SK-N-MC (cell line): ENCODE measurements at regions not wholly inside any gene's neighbourhood (a gene's known extent, or its start where the extent isn't known, plus 50 kb on each side); places are given as distances from the start of the nearest gene placed in this dataset.

Experiments used
- DNase-seq: peaks from one replicate; pipeline ENCODE4 v3.0.0-alpha.2; 2011; ENCODE audit warnings: low read depth, low spot score
- H3K27ac ChIP-seq: fragments of 200-600 bp; sonication (generic); 2 replicates; pipeline ENCODE4 v1.5.1; 2016; ENCODE audit warnings: mixed run types
- H3K36me3 ChIP-seq: fragments of 200-600 bp; sonication (generic); 2 replicates; pipeline ENCODE4 v1.6.1; 2017; ENCODE audit warnings: antibody characterized with exemption, low read length, mixed read lengths; ENCODE audit not compliant: insufficient read depth
- H3K4me3 ChIP-seq: fragments of 200-600 bp; sonication (generic); 2 replicates; pipeline ENCODE4 v1.5.1; 2016
- H3K9ac ChIP-seq: fragments of 200-600 bp; sonication (generic); 2 replicates; pipeline ENCODE4 v1.8.0; 2017; ENCODE audit warnings: mixed run types, mixed read lengths; ENCODE audit not compliant: insufficient read length
- H3K9me3 ChIP-seq: fragments of 200-600 bp; sonication (generic); 2 replicates; pipeline ENCODE4 v1.6.1; 2017; ENCODE audit warnings: low read depth, mild to moderate bottlenecking, antibody characterized with exemption, low read length, moderate library complexity, mixed read lengths
- EZH2 ChIP-seq: fragments of 200-600 bp; sonication (generic); IDR thresholded peaks from one replicate; pipeline ENCODE4 v1.6.1; 2017; ENCODE audit warnings: antibody characterized with exemption
- FOXP2 ChIP-seq: optimal IDR thresholded peaks from 2 replicates; pipeline ENCODE3; 2011; ENCODE audit warnings: mild to moderate bottlenecking, moderate library complexity; ENCODE audit not compliant: insufficient read depth; ENCODE audit errors: extremely low read length, control extremely low read depth
- POLR2AphosphoS5 ChIP-seq: IDR thresholded peaks from 2 replicates; pipeline ENCODE4 v1.6.1; 2012; ENCODE audit warnings: mild to moderate bottlenecking, low read depth, low read length, borderline replicate concordance

DNA sequence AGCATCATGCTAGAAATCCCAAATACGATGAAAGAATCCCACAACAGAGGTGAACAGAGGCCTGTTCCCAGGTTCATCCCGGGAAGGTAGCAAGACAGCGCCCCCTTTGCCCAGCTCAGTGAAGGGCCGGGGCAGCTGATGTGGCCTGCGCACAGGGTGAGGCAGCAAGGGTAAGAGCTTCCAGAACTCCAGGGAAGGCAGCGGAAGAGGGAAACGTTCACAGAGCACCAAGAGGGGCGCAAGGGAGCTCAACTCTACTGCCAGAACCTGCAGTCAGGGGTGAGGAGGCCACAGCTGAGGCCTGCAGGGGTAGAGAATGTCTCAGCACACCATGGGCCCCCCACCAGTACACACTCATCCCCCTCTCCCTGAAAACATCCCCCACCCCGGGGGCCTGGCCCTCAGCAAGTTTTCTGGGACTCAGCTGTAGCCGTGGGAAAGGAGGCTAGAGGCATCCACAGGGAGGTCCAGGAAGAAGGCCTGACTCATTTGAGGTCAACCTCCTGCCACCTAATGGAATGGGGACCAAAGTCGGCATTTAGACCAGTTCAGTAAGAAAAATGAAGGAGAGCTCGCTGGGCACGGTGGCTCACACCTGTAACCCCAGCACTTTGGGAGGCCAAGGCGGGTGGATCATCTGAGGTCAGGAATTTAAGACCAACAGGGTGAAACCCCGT, 95.6 kb upstream of the ASAP2 start:
- DNase-seq: no peak
- no peak for TF ChIP-seq POLR2AphosphoS5

DNA sequence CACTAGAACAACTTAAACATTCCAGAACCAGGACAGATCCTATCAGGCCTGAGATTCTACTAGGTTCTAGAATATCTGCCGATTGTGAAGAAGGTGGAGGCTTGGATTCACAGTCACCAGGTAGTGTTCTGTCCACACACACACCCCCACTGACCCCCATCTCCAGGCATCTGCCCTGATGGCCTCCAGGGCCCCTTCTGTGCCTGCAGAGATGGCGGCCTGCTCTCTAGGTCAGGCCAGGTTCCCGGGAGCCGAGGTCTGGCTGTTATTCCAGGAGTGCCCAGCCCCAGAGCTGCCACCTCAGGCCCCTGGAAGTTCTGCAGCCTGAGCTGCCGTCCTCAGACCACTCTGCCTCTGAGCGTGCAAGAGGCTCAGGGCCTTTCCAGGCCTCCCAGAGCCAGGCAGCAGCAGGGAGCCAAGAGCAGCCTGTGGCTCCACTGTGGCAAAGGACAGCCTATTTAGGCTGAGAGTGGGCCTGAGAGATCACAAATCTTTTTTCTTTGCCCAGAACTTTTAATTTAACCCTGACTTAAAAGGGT, 96.2 kb upstream of the ASAP2 start:
- Histone ChIP-seq H3K4me3 (no peak overlapping the region), H3K9me3 (no peaks in the 10 kb centered on the region), H3K9ac (no peak overlapping the region), H3K27ac (no peak overlapping the region), H3K36me3 (no peaks in the 10 kb centered on the region)
- no peak for DNase-seq
- TF ChIP-seq FOXP2: no peak

More for the DNA sequence above, 95.6 kb upstream of the ASAP2 start:
- Histone ChIP-seq H3K4me3 (no peak overlapping the region), H3K9me3 (no peaks in the 10 kb centered on the region), H3K36me3 (no peaks in the 10 kb centered on the region), H3K27ac (no peak overlapping the region), H3K9ac (no peak overlapping the region)

DNA sequence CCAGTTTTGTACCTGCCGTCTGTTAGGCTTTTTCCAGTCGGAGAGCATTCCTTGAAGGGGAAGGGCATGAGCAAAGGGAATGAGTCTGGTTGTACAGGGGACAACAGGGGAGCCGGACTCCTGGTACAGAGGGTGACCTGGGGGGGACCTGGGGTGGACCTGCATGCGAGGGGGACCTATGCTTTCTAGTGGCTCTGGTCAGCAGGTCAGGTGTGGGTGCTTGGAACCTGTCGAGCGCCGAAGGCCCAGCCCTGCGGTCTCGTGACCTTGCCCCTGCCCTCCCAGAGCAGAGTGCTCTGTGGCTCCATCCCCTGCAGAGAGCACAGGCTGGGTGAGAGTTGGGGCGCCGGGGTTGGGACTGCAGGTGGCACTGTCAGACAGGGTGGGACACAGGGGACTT, 96.7 kb upstream of the ASAP2 start:
- Histone ChIP-seq H3K9me3 (no peaks in the 10 kb centered on the region), H3K4me3 (no peak overlapping the region), H3K9ac (no peak overlapping the region), H3K27ac (no peak overlapping the region), H3K36me3 (no peaks in the 10 kb centered on the region)
- no peak for TF ChIP-seq EZH2
- TF ChIP-seq FOXP2: no peak
- DNase-seq: no peak

DNA sequence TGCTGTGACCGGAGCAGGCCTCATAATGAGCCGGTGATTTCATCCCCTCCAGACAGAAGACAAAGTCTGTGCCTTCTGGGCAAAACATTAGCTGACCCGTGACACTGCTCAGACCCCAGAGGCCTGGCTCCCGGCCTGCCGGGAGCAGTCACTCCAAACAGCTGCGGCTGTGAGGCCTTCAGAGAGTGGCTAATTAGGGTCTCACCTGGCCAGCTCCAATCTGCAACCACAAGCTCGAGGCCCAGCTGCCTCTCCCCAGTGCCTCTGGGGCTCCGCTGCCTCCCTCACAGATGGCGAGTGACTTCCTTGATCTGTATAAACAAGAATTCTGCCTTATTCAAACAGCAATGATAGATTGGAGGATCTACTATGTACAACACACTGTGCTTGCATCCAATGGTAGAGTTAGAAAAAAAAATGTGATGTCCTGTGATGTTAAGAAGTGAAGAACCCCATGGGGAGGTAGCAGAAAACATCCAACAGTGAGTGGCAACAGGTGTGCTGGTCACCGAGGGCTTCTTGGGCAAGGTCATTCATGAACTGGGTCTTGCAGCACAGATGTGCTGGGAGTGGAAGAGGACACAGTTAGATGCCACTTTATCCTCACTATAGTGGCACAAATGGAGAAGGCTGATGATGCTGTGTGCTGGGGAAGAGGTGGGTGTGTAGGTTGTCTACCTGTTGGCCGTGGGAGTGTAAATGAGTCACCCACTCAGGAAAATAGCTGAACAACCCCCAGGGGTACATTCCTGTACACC, 98.2 kb upstream of the ASAP2 start:
- TF ChIP-seq EZH2 (no peak), FOXP2 (no peak), POLR2AphosphoS5 (no peak)
- H3K27ac ChIP-seq: no peak overlapping the region
- no peak for DNase-seq

DNA sequence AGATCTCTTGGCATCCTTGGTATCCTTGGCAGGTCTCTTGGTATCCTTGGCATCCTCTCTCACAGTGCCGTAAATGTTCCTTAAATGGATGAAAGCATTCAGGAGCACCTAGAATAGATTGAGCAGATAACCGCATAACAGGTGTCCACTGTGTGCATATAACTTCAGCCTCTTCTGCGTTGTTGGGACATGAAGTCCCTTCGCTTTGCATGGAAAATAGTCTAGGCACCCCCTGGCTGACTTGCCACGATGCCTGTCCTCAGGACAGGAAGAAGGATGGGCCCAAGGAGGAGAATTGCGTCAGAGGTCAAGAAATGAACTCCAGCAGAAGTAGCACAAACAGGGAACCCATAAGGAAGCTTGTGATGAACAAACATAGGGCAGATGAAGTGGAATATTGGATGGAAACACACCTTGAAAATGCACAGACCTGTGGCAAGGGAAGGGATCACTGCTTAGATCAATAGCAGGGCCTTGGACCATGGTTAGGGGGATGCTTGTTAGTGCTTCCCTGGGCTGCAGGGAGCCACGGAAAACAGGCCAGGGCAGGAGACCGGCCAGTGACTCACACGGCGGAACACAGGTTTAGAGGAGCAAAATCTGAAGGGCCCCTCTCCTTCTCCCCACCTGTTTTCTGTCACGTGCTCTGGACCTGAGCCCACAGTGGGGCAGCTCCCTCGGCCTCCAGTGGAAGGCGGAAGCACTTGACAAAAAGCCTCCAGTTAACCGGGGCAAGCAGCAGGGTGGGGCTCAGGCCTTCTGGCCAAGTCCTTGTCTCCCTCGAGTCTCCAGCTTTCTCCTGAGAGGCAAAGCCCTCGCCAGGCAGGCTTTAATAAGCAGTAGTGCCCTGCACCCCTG, 99.2 kb upstream of the ASAP2 start:
- Histone ChIP-seq H3K27ac (no peak overlapping the region), H3K9ac (no peak overlapping the region), H3K4me3 (no peak overlapping the region), H3K36me3 (no peaks in the 10 kb centered on the region), H3K9me3 (no peaks in the 10 kb centered on the region)
- DNase-seq: no peak
- TF ChIP-seq EZH2 (no peak), FOXP2 (no peak), POLR2AphosphoS5 (no peak)

More for the DNA sequence above, 98.2 kb upstream of the ASAP2 start:
- no peaks in the 10 kb centered on the region for H3K9me3 ChIP-seq
- H3K9ac ChIP-seq: no peak overlapping the region
- no peak overlapping the region for H3K4me3 ChIP-seq
- no peaks in the 10 kb centered on the region for H3K36me3 ChIP-seq

DNA sequence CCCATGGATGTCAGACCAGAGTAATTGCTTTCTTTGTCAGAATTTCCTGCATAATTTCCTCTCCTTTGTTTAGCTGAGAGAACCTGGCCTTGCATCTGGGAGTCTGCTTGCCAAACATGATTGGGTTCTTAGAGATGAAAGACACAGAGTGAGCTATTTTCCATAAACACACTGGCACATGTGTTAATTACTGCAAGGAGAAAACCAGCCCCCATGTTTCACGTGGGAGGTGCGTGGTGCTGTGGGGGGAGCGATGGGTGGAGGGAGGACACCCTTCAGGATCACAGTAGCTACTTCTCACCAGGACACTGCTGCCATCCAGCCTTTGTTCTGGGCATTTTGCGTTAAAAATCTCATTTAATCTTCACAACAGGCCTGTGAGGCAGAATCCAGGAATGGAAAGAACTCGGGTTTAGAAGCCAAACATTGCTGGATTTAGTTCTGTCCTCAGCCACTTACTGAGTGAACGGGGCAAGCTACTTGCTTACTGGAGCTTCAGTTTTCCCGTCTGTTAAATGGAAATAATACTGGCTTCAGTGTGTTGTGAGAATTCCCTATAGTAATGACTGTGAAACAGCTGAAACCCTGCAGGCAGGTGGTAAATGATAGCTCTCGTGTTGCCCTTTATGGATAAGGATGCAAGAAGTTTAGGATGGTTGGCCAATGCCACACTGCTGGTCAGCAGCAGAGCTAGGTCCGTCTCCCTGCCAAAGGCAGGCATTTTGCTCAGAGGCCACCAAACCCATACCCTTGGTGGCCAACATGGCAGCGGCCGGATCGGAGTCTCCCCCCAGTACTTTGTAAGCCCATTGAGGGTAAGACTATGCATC, 100.1 kb upstream of the ASAP2 start:
- Histone ChIP-seq H3K36me3 (no peaks in the 10 kb centered on the region), H3K9me3 (no peaks in the 10 kb centered on the region), H3K9ac (no peak overlapping the region), H3K4me3 (no peak overlapping the region), H3K27ac (no peak overlapping the region)
- TF ChIP-seq FOXP2 (no peak), EZH2 (no peak), POLR2AphosphoS5 (no peak)
- no peak for DNase-seq

DNA sequence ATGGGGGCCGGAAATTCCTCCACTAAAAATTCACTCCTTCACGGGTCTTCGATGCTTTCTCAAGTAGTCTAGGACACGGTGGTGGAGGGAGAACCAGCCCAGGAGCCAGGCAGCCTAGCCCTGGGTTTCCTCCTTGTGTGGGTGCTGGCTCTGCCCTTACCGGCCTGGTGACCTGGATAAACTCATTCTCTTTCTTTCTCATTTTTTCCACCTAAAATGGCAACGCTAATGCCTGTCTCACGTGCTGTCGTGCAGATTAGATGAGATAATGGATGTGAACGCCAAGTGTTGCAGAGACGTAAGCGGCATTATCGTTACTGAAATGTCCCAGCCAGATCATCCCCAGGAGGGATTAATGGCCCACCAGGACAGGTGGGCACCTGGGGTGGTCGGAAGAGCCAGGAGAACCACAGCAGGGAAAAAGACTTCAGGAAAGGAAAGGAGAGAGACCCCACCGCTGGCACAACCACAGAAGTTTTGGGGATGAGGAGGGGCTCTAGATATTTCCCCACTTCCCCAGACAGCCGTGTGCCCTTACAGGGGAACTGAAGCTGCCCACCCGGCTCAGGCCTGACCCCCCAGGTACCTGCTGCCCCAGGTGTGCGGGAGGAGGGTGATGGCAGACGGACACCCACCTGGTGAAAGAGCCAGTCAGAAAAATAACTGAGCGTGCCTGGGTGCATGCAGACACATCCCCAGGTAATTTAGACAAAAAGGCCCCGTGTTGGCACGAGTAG, 100.8 kb upstream of the ASAP2 start:
- Histone ChIP-seq H3K4me3 (no peak overlapping the region), H3K27ac (no peak overlapping the region), H3K9ac (no peak overlapping the region), H3K9me3 (no peaks in the 10 kb centered on the region), H3K36me3 (no peaks in the 10 kb centered on the region)
- no peak for DNase-seq
- no peak for TF ChIP-seq POLR2AphosphoS5
- no peak for TF ChIP-seq FOXP2
- no peak for TF ChIP-seq EZH2
